Endothelial cell of umbilical vein (primary cell): ENCODE measurements at regions not wholly inside any gene's neighbourhood (a gene's known extent, or its start where the extent isn't known, plus 50 kb on each side); places are given as distances from the start of the nearest gene placed in this dataset.

Source experiments
- BruUV-seq: library from RNA; stranded (reverse); fragments of 400-500 nt; replicated peaks from 2 replicates; lab custom pipeline; 2021; lab: Mats Ljungman, UMichigan
- CTCF ChIA-PET: fragments of 300-600, 350-600 bp; sonication (Branson Sonifier 250); formaldehyde crosslinking; loops from one replicate; lab custom pipeline; 2021; ENCODE audit warnings: antibody characterized with exemption, inconsistent platforms; lab: Charles Lee
- POLR2A ChIA-PET: fragments of 300-600, 350-600 bp; sonication (Branson Sonifier 250); formaldehyde crosslinking; loops from one replicate; lab custom pipeline; 2021; ENCODE audit warnings: antibody characterized with exemption, inconsistent platforms; lab: Charles Lee
- DNase-seq: peaks from one replicate; pipeline ENCODE4 v3.0.0-alpha.2; 2011; ENCODE audit warnings: low read depth, low spot score
- FAIRE-seq: peaks from 2 replicates; lab custom pipeline; 2011; peaks lifted over from hg19 to GRCh38; lab: Jason Lieb, UNC
- H2AFZ ChIP-seq: 2 replicates; pipeline ENCODE4 v1.6.0; 2012; ENCODE audit warnings: low read depth, low read length, control low read depth, inconsistent platforms
- H3K27ac ChIP-seq: 2 replicates; pipeline ENCODE4 v1.5.1; 2011; ENCODE audit warnings: low read depth, mild to moderate bottlenecking, control low read depth, low read length, moderate library complexity; ENCODE audit not compliant: insufficient read depth
- H3K27me3 ChIP-seq, 2 experiments: 2 replicates each; pipeline versions ENCODE4 v1.6.0 to v1.6.1; 2011; ENCODE audit warnings: low read length in 2 of 2, mixed read lengths in 1 of 2; ENCODE audit not compliant: control insufficient read depth in 2 of 2, insufficient read depth in 2 of 2
- H3K36me3 ChIP-seq, 2 experiments: 2 replicates in 1 of 2; 3 replicates in 1 of 2; pipeline ENCODE4 v1.5.1; 2011; ENCODE audit warnings: low read length in 2 of 2, mild to moderate bottlenecking in 1 of 2, moderate library complexity in 1 of 2; ENCODE audit not compliant: control insufficient read depth in 2 of 2, insufficient read depth in 2 of 2; ENCODE audit errors: extremely low read depth in 1 of 2
- H3K4me1 ChIP-seq: 3 replicates; pipeline ENCODE4 v1.5.1; 2011; ENCODE audit warnings: mild to moderate bottlenecking, low read length; ENCODE audit not compliant: control insufficient read depth, insufficient read depth; ENCODE audit errors: extremely low read depth
- H3K4me2 ChIP-seq: 2 replicates; pipeline ENCODE4 v1.6.1; 2011; ENCODE audit warnings: low read length, control low read depth, mixed read lengths; ENCODE audit not compliant: insufficient read depth
- H3K4me3 ChIP-seq, 3 experiments: fragments of 200-600 bp in 1 of 3; sonication (generic), shearing (Covaris generic) in 1 of 3; replicated peaks in 1 of 3; 2 replicates each; pipeline ENCODE4 v1.5.1; 2011 to 2016; ENCODE audit warnings: control low read depth in 3 of 3, low read length in 3 of 3, mild to moderate bottlenecking in 2 of 3, inconsistent platforms in 1 of 3, low read depth in 1 of 3, moderate library complexity in 1 of 3; ENCODE audit not compliant: insufficient read depth in 1 of 3
- H3K79me2 ChIP-seq: 2 replicates; pipeline ENCODE4 v1.6.0; 2012; ENCODE audit warnings: low read length, inconsistent platforms; ENCODE audit not compliant: control insufficient read depth, insufficient read depth
- H3K9ac ChIP-seq: replicated peaks from 2 replicates; pipeline ENCODE3; 2011; ENCODE audit warnings: low read length, control low read depth; ENCODE audit not compliant: insufficient read depth; ENCODE audit errors: extremely low read depth
- H3K9me1 ChIP-seq: replicated peaks from 3 replicates; pipeline ENCODE4 v1.6.0; 2011; ENCODE audit warnings: mild to moderate bottlenecking, low read length; ENCODE audit not compliant: control insufficient read depth, insufficient read depth; ENCODE audit errors: extremely low read depth
- H3K9me3 ChIP-seq: replicated peaks from 2 replicates; pipeline ENCODE4 v1.5.1; 2012; ENCODE audit warnings: low read length, inconsistent platforms; ENCODE audit not compliant: control insufficient read depth, insufficient read depth
- H4K20me1 ChIP-seq: replicated peaks from 2 replicates; pipeline ENCODE3; 2011; ENCODE audit warnings: mild to moderate bottlenecking, low read length; ENCODE audit not compliant: control insufficient read depth, insufficient read depth; ENCODE audit errors: extremely low read depth
- EZH2 ChIP-seq: IDR thresholded peaks from 2 replicates; pipeline ENCODE4 v1.6.1; 2012; ENCODE audit warnings: borderline replicate concordance, low read depth, mild to moderate bottlenecking, moderate library complexity, low read length, inconsistent platforms; ENCODE audit not compliant: severe bottlenecking
- FOS ChIP-seq: IDR thresholded peaks from 2 replicates; pipeline ENCODE4 v1.6.1; 2011; ENCODE audit warnings: mild to moderate bottlenecking, low read length, moderate library complexity, borderline replicate concordance; ENCODE audit not compliant: insufficient read depth
- JUN ChIP-seq: IDR thresholded peaks from 2 replicates; pipeline ENCODE4 v1.6.1; 2011; ENCODE audit warnings: borderline replicate concordance, low read depth; ENCODE audit not compliant: insufficient read length, insufficient read depth
- MAX ChIP-seq: IDR thresholded peaks from 2 replicates; pipeline ENCODE4 v1.6.1; 2011; ENCODE audit not compliant: insufficient read depth, insufficient read length
- MYC ChIP-seq: IDR thresholded peaks from one replicate; pipeline ENCODE4 v1.6.1; 2011; ENCODE audit warnings: mild to moderate bottlenecking, low read depth, low read length
- POLR2A ChIP-seq: IDR thresholded peaks from 2 replicates; pipeline ENCODE4 v1.6.1; 2012; ENCODE audit warnings: low read depth, mild to moderate bottlenecking, control low read depth, low read length
- POLR2AphosphoS5 ChIP-seq: IDR thresholded peaks from 2 replicates; pipeline ENCODE4 v1.6.1; 2012; ENCODE audit warnings: low read depth, mild to moderate bottlenecking, control low read depth, low read length, moderate library complexity; ENCODE audit not compliant: insufficient read depth
- dilution Hi-C: fragments of 300-500 bp; cut with MboI; formaldehyde crosslinking; loops from one replicate; pipeline ENCODE4 v1.15.0; 2019; ENCODE audit warnings: low sequenced_read_pairs; ENCODE audit not compliant: extremely low pct_ligation_motif_present
- intact Hi-C: fragments of 100-400 bp; cut with micrococcal nuclease; formaldehyde crosslinking; loops from one replicate; pipeline ENCODE4 v1.10.0; 2022

GRCh38 chr7:98463837-98464557 lies 63.1 kb upstream of the BAIAP2L1 start:
- dilution Hi-C loops (no loop called here), intact Hi-C loops (no loop called here)
- Histone ChIP-seq H3K36me3 (no peaks in the 10 kb centered on the region), H2AFZ (no peak overlapping the region), H3K27ac (no peak overlapping the region), H3K79me2 (no peaks in the 10 kb centered on the region), H3K4me1 (no peaks in the 10 kb centered on the region), H3K4me2 (no peak overlapping the region), H3K9me1 (no peaks in the 10 kb centered on the region), H3K9me3 (no peaks in the 10 kb centered on the region), H3K9ac (no peak overlapping the region), H3K4me3 (no peak overlapping the region), H4K20me1 (no peaks in the 10 kb centered on the region), H3K27me3 (no peaks in the 10 kb centered on the region)
- FAIRE-seq (no peak), DNase-seq (no peak)
- POLR2A ChIA-PET, result no interaction called here
- no TSS peak for BruUV-seq
- TF ChIP-seq MYC (no peak), POLR2A (no peak), JUN (no peak), EZH2 (no peak), POLR2AphosphoS5 (no peak), FOS (no peak), MAX (no peak)
- CTCF ChIA-PET, result no interaction called here
